Bone marrow (tissue), 2 donors: ENCODE measurements at regions not wholly inside any gene's neighbourhood (a gene's known extent, or its start where the extent isn't known, plus 50 kb on each side); places are given as distances from the start of the nearest gene placed in this dataset.

Experiments
- DNase-seq, 2 donors: peaks; one replicate each; lab custom pipeline; 2025; lab: John Stamatoyannopoulos, UW

DNA sequence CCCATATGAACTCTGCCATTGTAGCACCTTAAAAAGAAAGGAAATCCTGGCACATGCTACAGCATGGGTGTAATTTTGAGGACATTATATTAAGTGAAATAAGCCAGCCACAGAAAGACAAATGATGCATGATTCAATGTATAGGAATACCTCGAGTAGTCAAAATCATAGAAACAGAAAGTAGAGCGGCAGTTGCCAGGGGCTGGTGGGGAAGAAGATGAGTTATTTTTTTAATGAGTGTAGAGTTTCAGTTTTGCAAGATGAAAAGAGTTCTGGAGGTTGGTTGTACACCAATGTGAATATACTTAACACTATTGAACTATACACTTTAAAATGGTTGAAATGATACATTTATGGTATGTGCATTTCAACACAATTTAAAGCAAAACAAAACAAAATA, 133.0 kb downstream of the ZDHHC21 start:
- no peak for DNase-seq

- no peak for DNase-seq
These were observed 138.3 kb downstream of the ZDHHC21 start for GRCh38 chr9:14554886-14555285.

DNA sequence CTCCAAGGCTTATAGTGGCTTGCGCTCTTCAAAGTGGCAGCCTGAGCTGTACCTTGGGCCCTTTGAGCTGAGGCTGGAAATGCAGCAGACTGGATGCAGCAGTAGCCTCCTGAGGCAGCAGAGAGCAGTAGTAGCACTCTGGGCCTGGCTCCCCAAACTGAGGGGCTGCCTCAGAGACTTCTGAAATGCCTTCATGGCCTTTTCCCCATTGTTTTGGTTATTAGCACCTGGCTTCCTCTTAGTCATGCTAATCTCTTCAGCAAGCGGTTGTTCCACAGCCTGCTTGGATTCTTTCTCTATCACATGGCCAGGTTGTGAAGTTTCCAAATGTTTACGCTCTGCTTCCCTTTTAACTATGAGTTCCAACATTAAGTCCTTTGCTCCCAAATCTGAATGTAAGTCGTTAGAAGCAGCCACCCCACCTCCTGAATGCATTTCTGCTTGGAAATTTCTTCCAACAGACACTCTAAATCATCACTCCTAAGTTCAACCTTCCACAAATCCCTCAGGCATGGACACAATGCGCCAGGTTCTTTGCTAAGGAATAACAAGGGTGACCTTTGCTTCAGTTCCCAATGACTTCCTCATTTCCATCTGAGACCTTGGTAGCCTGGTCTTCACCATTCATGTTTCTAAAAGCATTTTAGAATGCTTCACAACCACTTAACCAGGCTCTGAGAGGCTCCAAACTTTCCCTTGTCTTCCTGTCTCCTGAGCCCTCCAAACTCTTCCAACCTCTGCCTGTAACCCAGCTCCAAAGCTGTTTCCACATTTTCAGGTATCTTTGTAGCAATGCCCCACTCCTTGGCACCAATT, 145.8 kb downstream of the ZDHHC21 start:
- no peak for DNase-seq

GRCh38 chr9:14546693-14547092, 146.5 kb downstream of the ZDHHC21 start:
- no peak for DNase-seq

DNA sequence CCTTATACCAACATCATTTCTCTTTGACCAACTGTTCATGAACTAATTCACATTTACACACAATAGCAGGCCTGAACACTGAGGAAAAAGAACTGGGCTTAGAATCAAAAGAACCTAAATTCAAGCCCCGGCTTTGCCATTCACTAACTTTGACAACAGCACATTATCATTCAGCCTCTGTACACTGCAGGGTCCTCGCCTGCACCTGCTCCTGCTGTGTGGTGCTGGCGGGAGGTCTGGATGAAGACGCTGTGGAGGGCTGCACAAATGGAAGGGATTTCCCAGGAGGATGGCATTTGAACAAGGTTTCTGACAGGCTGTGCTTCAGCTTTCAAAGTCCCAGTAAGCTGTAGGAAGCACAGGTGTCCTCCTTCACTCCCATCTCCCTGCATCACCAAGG, 151.2 kb downstream of the ZDHHC21 start:
- no peak for DNase-seq

- DNase-seq, result no peak
These were observed 154.7 kb downstream of the ZDHHC21 start for GRCh38 chr9:14538526-14538925.

DNA sequence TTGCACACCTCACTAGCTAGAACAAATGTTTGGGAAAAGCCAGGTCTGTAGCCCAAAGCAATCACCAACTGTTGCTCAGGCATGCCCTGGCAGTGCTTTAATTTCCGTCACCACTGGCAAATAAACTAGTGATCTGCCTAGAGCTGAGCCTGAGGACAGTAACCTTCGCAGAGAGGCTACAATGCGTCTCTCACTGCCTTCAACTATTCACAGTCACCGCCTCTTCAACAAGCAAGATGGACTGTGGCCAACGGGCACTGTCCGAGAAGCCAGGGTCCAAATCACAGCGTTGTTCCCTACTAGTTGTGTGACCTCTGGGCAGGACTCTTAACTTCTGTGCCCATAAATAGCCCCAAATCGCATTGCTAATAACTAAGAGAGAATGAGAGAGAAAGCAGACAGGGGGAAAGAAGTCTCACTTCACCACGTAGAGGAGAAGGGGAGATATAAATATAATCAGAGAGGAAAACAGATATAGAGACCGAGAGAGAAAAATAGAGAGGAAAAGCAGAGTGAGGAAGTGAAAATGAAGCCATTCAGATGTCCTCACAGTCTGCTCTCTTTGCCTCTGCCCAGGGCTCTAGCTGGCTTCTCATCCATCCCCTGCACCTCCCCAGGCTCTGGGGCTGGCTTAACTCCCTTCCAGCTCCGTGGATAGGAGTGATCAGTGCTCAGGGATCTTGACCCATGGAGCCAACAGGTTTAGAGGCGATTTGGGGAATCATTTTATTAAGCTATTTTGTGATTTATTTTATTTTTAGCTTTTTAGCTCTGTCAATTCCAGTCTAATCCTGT, 157.9 kb downstream of the ZDHHC21 start:
- no peak for DNase-seq

DNA sequence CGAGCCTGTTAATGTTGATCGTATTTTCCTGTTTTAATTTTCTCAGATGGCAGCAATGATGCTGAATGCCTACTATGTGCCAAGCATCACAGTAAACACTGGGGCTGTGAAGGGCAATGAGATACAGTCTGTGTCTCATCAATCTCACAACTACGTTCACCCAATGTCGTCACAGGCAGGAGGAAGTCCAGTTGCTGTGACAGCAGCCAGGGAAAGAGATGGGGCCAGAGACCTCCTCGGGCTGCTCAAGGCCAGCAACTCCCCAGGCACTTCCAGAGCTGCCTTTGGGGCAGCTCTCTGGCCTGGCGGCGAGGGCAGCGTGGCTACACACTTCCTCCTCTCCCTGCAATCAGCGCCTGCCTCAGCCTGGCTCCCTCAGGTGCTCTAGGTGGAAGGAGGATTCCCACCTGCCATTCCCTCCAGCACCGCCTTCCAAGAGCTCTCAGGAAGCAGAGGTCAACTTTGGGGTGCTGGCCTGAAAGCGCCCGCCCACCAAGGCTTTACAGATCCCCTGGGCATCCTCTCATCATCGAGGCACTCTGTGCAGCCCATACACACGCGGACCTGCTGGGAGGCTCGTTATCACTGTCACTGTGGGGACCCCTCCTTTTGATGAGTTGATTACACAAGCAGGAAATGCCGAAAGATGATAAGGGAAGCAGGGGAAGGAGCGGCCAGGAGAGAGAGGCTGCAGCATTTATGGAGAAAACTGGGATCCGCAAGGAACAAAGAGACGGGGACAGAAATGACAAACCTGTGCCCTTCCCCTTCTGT, 159.2 kb downstream of the ZDHHC21 start:
- DNase-seq, result no peak

- DNase-seq, result no peak
These were observed 160.6 kb downstream of the ZDHHC21 start for GRCh38 chr9:14532456-14533115.

- no peak for DNase-seq
These were observed 161.6 kb downstream of the ZDHHC21 start for GRCh38 chr9:14531341-14532269.

DNA sequence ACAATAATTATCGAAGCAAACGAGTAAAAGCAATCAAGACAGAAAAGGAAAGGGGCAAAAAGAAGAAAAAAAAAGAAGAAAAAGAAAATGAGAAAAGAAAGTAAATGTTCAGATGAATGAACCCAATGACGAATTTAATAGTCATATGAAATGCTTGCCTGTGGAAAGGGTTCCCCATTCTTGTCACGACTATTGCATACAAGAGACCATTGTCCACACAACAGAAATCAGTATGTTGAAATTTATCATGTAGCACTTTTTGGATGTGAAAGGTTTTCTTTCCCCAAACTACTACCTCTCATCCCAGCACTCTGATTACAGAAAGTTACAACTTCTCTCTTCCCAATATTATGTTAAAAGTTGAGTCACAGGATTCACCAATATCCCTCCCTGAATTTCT, 162.4 kb downstream of the ZDHHC21 start:
- no peak for DNase-seq

DNA sequence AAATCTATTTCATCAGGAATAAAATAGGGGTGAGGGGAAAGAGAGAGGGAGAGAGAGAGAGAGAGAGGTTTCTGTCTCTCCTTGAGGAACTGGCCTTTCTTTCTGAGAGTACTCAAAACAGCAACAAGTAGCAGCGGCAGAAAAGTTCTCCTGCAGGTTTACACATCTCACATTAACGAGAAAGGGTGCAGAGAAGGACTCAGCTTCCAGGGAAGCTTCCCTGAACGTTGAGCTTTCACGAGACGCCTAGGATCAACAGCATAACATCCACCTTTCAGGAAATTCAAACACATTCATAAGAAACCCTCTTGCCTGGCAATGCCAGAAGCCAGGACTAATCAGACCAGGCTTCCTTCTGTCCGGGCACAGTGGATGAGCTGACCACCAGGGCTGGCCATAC, 162.9 kb downstream of the ZDHHC21 start:
- DNase-seq, result no peak

DNA sequence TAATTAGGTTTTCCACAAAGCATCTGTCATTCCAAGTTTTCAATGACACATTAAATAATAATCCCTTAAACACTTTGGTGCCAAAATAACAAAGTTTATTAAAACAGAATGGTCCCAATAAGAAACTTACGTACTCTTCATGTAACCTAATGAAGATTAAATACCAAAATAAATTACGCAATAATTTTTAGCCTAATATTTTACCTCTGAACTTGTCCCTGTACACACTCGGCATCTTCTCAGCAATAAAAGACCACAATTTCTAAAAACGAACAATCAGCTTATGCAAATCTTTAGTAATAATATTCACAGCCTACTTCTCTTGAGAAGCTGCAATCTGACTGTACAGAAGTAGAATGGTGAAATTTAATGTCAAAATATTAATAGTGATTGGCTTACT, 163.6 kb downstream of the ZDHHC21 start:
- no peak for DNase-seq

- no peak for DNase-seq
These were observed 164.2 kb downstream of the ZDHHC21 start for GRCh38 chr9:14529054-14529453.

GRCh38 chr9:14526504-14526903, 166.7 kb downstream of the ZDHHC21 start:
- no peak for DNase-seq

DNA sequence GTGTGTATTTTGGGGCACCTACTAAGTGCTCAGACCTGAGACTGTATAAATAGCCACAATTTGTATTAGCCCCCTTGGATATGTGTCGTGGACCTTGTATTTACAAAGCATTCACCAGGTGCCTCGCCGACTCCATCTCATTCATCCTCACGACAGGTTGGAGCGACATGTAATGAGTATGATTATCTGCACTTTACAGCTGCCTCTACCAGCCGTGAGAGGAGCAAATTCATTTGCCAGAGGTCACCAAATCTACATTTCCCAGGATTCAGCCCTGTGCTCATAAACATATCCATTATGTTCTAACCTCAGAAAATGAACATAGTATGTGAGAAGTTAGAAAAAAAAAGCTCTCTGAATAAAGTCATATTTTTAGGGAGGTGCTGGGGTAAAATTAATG, 167.4 kb downstream of the ZDHHC21 start:
- DNase-seq, result no peak

DNA sequence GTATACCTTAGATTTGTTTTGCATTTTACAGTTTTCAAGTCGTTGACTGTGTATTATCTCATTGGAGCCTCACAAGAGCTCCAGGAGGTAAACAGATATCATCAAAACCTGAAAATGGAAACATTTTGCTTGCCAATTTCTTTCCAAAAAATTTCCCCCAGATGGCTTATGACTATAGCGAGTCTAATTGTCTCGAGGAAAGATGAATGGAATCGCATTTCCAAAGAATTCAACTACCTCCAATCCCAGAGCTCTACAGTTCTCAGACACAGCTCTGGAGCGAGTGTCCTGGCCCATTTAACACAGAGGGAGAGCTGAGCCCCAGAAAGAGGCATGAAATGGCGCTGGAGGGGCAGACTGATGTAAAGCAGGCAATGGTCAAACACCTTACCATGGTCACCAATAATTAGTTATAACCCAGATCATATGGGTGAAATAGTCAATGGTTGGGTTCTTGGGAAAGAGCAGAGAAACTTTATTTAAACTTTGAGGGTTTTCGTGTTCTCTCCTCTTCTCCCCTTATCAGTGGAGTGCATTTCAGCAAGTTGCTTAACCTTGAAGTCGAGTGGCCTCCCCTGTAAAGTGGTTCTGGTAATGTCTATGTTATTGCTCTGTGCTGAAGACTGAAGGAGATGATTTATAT, 168.2 kb downstream of the ZDHHC21 start:
- no peak for DNase-seq

DNA sequence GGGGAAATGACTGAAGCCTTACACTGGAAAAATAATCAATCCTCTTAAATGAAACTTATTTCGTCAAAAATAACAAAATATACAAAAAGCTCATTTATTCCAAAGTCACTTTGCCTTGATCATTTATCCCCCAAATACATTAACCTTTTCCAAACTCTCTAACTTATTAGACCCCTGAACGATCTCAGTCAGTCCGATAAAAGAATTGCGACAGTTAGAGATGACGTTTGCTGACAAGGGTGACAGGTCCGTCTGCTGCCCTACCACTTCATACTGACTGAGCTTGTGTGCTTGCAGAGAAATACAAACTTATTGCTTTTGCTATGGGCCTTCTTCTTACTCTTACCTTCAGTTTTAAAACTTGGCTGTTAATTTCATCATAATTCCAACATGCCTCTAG, 169.7 kb downstream of the ZDHHC21 start:
- DNase-seq, result no peak

GRCh38 chr9:14522627-14523379, 170.4 kb downstream of the ZDHHC21 start:
- no peak for DNase-seq

DNA sequence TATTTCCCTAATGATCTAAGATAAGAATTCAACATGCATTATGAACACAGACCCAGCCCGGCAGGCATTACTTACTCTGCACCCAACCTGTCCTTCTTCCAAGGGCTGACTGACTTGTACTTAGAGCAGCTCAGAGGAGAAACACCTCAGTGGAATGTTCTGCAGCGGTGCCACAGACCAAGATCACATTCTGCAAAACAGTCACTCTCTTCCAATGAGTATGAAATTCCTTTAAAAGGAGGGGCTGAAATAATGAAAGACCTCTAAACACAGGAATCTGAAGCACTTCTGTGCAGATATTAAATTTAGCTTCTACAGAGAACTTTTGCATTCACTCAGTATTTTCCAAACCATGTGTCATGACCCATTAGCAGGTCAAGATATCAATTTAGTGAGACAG, 172.9 kb downstream of the ZDHHC21 start:
- DNase-seq, result no peak
